Endothelial cell of umbilical vein (primary cell): ENCODE measurements at regions not wholly inside any gene's neighbourhood (a gene's known extent, or its start where the extent isn't known, plus 50 kb on each side); places are given as distances from the start of the nearest gene placed in this dataset.

Experiments used
- BruUV-seq: library from RNA; stranded (reverse); fragments of 400-500 nt; replicated peaks from 2 replicates; lab custom pipeline; 2021; lab: Mats Ljungman, UMichigan
- CTCF ChIA-PET: fragments of 300-600, 350-600 bp; sonication (Branson Sonifier 250); formaldehyde crosslinking; loops from one replicate; lab custom pipeline; 2021; ENCODE audit warnings: antibody characterized with exemption, inconsistent platforms; lab: Charles Lee
- POLR2A ChIA-PET: fragments of 300-600, 350-600 bp; sonication (Branson Sonifier 250); formaldehyde crosslinking; loops from one replicate; lab custom pipeline; 2021; ENCODE audit warnings: antibody characterized with exemption, inconsistent platforms; lab: Charles Lee
- DNase-seq: peaks from one replicate; pipeline ENCODE4 v3.0.0-alpha.2; 2011; ENCODE audit warnings: low read depth, low spot score
- FAIRE-seq: peaks from 2 replicates; lab custom pipeline; 2011; peaks lifted over from hg19 to GRCh38; lab: Jason Lieb, UNC
- H2AFZ ChIP-seq: 2 replicates; pipeline ENCODE4 v1.6.0; 2012; ENCODE audit warnings: low read depth, low read length, control low read depth, inconsistent platforms
- H3K27ac ChIP-seq: 2 replicates; pipeline ENCODE4 v1.5.1; 2011; ENCODE audit warnings: low read depth, mild to moderate bottlenecking, control low read depth, low read length, moderate library complexity; ENCODE audit not compliant: insufficient read depth
- H3K27me3 ChIP-seq, 2 experiments: 2 replicates each; pipeline versions ENCODE4 v1.6.0 to v1.6.1; 2011; ENCODE audit warnings: low read length in 2 of 2, mixed read lengths in 1 of 2; ENCODE audit not compliant: control insufficient read depth in 2 of 2, insufficient read depth in 2 of 2
- H3K36me3 ChIP-seq, 2 experiments: 2 replicates in 1 of 2; 3 replicates in 1 of 2; pipeline ENCODE4 v1.5.1; 2011; ENCODE audit warnings: low read length in 2 of 2, mild to moderate bottlenecking in 1 of 2, moderate library complexity in 1 of 2; ENCODE audit not compliant: control insufficient read depth in 2 of 2, insufficient read depth in 2 of 2; ENCODE audit errors: extremely low read depth in 1 of 2
- H3K4me1 ChIP-seq: 3 replicates; pipeline ENCODE4 v1.5.1; 2011; ENCODE audit warnings: mild to moderate bottlenecking, low read length; ENCODE audit not compliant: control insufficient read depth, insufficient read depth; ENCODE audit errors: extremely low read depth
- H3K4me2 ChIP-seq: 2 replicates; pipeline ENCODE4 v1.6.1; 2011; ENCODE audit warnings: low read length, control low read depth, mixed read lengths; ENCODE audit not compliant: insufficient read depth
- H3K4me3 ChIP-seq, 3 experiments: fragments of 200-600 bp in 1 of 3; sonication (generic), shearing (Covaris generic) in 1 of 3; replicated peaks in 1 of 3; 2 replicates each; pipeline ENCODE4 v1.5.1; 2011 to 2016; ENCODE audit warnings: control low read depth in 3 of 3, low read length in 3 of 3, mild to moderate bottlenecking in 2 of 3, inconsistent platforms in 1 of 3, low read depth in 1 of 3, moderate library complexity in 1 of 3; ENCODE audit not compliant: insufficient read depth in 1 of 3
- H3K79me2 ChIP-seq: 2 replicates; pipeline ENCODE4 v1.6.0; 2012; ENCODE audit warnings: low read length, inconsistent platforms; ENCODE audit not compliant: control insufficient read depth, insufficient read depth
- H3K9ac ChIP-seq: replicated peaks from 2 replicates; pipeline ENCODE3; 2011; ENCODE audit warnings: low read length, control low read depth; ENCODE audit not compliant: insufficient read depth; ENCODE audit errors: extremely low read depth
- H3K9me1 ChIP-seq: replicated peaks from 3 replicates; pipeline ENCODE4 v1.6.0; 2011; ENCODE audit warnings: mild to moderate bottlenecking, low read length; ENCODE audit not compliant: control insufficient read depth, insufficient read depth; ENCODE audit errors: extremely low read depth
- H3K9me3 ChIP-seq: replicated peaks from 2 replicates; pipeline ENCODE4 v1.5.1; 2012; ENCODE audit warnings: low read length, inconsistent platforms; ENCODE audit not compliant: control insufficient read depth, insufficient read depth
- H4K20me1 ChIP-seq: replicated peaks from 2 replicates; pipeline ENCODE3; 2011; ENCODE audit warnings: mild to moderate bottlenecking, low read length; ENCODE audit not compliant: control insufficient read depth, insufficient read depth; ENCODE audit errors: extremely low read depth
- EZH2 ChIP-seq: IDR thresholded peaks from 2 replicates; pipeline ENCODE4 v1.6.1; 2012; ENCODE audit warnings: borderline replicate concordance, low read depth, mild to moderate bottlenecking, moderate library complexity, low read length, inconsistent platforms; ENCODE audit not compliant: severe bottlenecking
- FOS ChIP-seq: IDR thresholded peaks from 2 replicates; pipeline ENCODE4 v1.6.1; 2011; ENCODE audit warnings: mild to moderate bottlenecking, low read length, moderate library complexity, borderline replicate concordance; ENCODE audit not compliant: insufficient read depth
- GATA2 ChIP-seq: IDR thresholded peaks from 2 replicates; pipeline ENCODE4 v1.7.0; 2011; ENCODE audit warnings: low read depth, mild to moderate bottlenecking, moderate library complexity, mixed read lengths, low read length; ENCODE audit not compliant: insufficient read length, insufficient read depth
- JUN ChIP-seq: IDR thresholded peaks from 2 replicates; pipeline ENCODE4 v1.6.1; 2011; ENCODE audit warnings: borderline replicate concordance, low read depth; ENCODE audit not compliant: insufficient read length, insufficient read depth
- MYC ChIP-seq: IDR thresholded peaks from one replicate; pipeline ENCODE4 v1.6.1; 2011; ENCODE audit warnings: mild to moderate bottlenecking, low read depth, low read length
- POLR2A ChIP-seq: IDR thresholded peaks from 2 replicates; pipeline ENCODE4 v1.6.1; 2012; ENCODE audit warnings: low read depth, mild to moderate bottlenecking, control low read depth, low read length
- POLR2AphosphoS5 ChIP-seq: IDR thresholded peaks from 2 replicates; pipeline ENCODE4 v1.6.1; 2012; ENCODE audit warnings: low read depth, mild to moderate bottlenecking, control low read depth, low read length, moderate library complexity; ENCODE audit not compliant: insufficient read depth
- dilution Hi-C: fragments of 300-500 bp; cut with MboI; formaldehyde crosslinking; loops from one replicate; pipeline ENCODE4 v1.15.0; 2019; ENCODE audit warnings: low sequenced_read_pairs; ENCODE audit not compliant: extremely low pct_ligation_motif_present
- intact Hi-C: fragments of 100-400 bp; cut with micrococcal nuclease; formaldehyde crosslinking; loops from one replicate; pipeline ENCODE4 v1.10.0; 2022
- TF ChIP-seq, protein P1 (sequence below): IDR thresholded peaks from 2 replicates; pipeline ENCODE4 v1.6.1; 2011; ENCODE audit not compliant: insufficient read depth, insufficient read length
- TF ChIP-seq, protein P2 (sequence below), 2 donors: IDR thresholded peaks; 1 replicate in 1 of 2; 2 replicates in 1 of 2; pipeline ENCODE4 v1.5.1; 2011; ENCODE audit warnings: low read length in 2 of 2, mild to moderate bottlenecking in 2 of 2, moderate library complexity in 2 of 2, control low read depth in 1 of 2, inconsistent platforms in 1 of 2, low read depth in 1 of 2; ENCODE audit not compliant: insufficient read depth in 1 of 2; ENCODE audit errors: extremely low read depth in 1 of 2

DNA sequence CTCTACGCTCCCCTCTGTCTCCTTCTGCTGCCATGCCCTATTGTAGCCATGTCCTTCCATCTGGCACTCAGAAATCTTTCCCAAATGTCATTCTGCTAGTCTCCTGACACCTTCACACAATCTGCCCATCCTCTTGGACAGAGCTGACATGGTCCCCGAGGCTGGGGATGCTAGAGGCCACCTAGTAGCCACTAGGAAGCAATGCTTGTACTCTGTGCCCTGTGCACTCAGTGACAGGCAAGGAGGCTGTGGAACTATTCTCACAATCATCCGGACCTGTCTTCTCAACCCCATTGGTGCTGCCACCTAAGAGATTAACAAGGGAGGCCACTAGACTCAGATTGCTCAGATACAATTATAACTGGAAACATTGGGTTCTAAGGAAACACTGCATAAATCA, 112.6 kb upstream of the TMEM164 start:
- dilution Hi-C loops: no loop called here
- intact Hi-C loops: no loop called here
- no peaks in the 10 kb centered on the region for H4K20me1 ChIP-seq
- H3K9me1 ChIP-seq: no peaks in the 10 kb centered on the region
- CTCF ChIA-PET: interaction anchor here (0.9 to 3.4 kb wide), 26 partner anchors 8 to 416 kb away, joined by 3 to 101 read pairs (median 4); partner anchors contain the start of gene NXT2
- H3K36me3 ChIP-seq: no peaks in the 10 kb centered on the region
- H3K9me3 ChIP-seq: no peaks in the 10 kb centered on the region
- H3K4me3 ChIP-seq: no peak overlapping the region
- no peak overlapping the region for H3K4me2 ChIP-seq
- H3K4me1 ChIP-seq: no peaks in the 10 kb centered on the region
- no TSS peak for BruUV-seq
- DNase-seq (no peak), FAIRE-seq (no peak)
- TF ChIP-seq, protein P1, sequence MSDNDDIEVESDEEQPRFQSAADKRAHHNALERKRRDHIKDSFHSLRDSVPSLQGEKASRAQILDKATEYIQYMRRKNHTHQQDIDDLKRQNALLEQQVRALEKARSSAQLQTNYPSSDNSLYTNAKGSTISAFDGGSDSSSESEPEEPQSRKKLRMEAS: no peak
- TF ChIP-seq FOS (no peak), JUN (no peak), POLR2AphosphoS5 (no peak), MYC (no peak), POLR2A (no peak), GATA2 (no peak), EZH2 (no peak)
- TF ChIP-seq, protein P2, sequence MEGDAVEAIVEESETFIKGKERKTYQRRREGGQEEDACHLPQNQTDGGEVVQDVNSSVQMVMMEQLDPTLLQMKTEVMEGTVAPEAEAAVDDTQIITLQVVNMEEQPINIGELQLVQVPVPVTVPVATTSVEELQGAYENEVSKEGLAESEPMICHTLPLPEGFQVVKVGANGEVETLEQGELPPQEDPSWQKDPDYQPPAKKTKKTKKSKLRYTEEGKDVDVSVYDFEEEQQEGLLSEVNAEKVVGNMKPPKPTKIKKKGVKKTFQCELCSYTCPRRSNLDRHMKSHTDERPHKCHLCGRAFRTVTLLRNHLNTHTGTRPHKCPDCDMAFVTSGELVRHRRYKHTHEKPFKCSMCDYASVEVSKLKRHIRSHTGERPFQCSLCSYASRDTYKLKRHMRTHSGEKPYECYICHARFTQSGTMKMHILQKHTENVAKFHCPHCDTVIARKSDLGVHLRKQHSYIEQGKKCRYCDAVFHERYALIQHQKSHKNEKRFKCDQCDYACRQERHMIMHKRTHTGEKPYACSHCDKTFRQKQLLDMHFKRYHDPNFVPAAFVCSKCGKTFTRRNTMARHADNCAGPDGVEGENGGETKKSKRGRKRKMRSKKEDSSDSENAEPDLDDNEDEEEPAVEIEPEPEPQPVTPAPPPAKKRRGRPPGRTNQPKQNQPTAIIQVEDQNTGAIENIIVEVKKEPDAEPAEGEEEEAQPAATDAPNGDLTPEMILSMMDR (IDR thresholded peaks at IDR 0.05; ENCODE audit: extremely low read depth in 1 of 2, insufficient read depth in 1 of 2, low read depth in 1 of 2, low read length in 2 of 2): no peak
- POLR2A ChIA-PET: no interaction called here
- H3K27me3 ChIP-seq: no peaks in the 10 kb centered on the region
- H3K9ac ChIP-seq: no peak overlapping the region
- no peak overlapping the region for H2AFZ ChIP-seq
- H3K79me2 ChIP-seq: no peaks in the 10 kb centered on the region
- no peak overlapping the region for H3K27ac ChIP-seq
